ENCODE measurements at regions not wholly inside any gene's neighbourhood (a gene's known extent, or its start where the extent isn't known, plus 50 kb on each side); places are given as distances from the start of the nearest gene placed in this dataset.

DNA sequence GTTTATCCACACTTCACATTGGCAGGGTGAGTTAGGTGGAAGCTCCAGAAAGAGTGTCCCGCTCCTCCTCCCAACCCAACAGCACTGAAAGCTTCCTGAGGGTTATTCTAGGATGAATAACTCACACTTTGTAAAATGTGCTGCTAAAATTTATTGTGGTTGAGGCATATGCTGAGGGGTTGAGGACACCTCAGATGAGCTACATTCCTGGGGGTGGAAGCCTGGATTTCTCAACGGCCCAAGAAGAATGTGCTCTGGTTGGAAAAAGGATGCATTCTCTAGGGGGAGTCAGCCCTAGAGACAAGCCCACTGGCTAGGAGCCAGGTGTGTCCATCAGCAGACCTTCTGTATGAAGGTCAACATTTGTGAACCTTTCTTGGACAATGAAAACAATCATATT is 91.5 kb upstream of the PDE1C start:
- Histone ChIP-seq H3K4me1 (ENCODE audit: control insufficient read depth in 2 of 3, insufficient read depth in 2 of 3, low read depth in 1 of 3, low read length in 3 of 3) (no peaks in the 10 kb centered on the region), H3K9ac (ENCODE audit: low read length in 3 of 3) (no peak overlapping the region), H3K36me3 (ENCODE audit: control insufficient read depth in 2 of 3, insufficient read depth in 3 of 3, low read length in 3 of 3) (no peaks in the 10 kb centered on the region), H3K27ac (ENCODE audit: low read depth in 2 of 2, low read length in 2 of 2) (no peak overlapping the region), H3K9me3 (ENCODE audit: control insufficient read depth in 2 of 3, insufficient read depth in 1 of 3, low read length in 3 of 3) (no peaks in the 10 kb centered on the region), H3K27me3 (ENCODE audit: control insufficient read depth, insufficient read depth, low read length) (no peaks in the 10 kb centered on the region), H3K4me3 (ENCODE audit: low read length in 3 of 3) (no peak overlapping the region)
- intact Hi-C loops (cut with DNase I), result no loop called here
- TF ChIP-seq, protein P1, sequence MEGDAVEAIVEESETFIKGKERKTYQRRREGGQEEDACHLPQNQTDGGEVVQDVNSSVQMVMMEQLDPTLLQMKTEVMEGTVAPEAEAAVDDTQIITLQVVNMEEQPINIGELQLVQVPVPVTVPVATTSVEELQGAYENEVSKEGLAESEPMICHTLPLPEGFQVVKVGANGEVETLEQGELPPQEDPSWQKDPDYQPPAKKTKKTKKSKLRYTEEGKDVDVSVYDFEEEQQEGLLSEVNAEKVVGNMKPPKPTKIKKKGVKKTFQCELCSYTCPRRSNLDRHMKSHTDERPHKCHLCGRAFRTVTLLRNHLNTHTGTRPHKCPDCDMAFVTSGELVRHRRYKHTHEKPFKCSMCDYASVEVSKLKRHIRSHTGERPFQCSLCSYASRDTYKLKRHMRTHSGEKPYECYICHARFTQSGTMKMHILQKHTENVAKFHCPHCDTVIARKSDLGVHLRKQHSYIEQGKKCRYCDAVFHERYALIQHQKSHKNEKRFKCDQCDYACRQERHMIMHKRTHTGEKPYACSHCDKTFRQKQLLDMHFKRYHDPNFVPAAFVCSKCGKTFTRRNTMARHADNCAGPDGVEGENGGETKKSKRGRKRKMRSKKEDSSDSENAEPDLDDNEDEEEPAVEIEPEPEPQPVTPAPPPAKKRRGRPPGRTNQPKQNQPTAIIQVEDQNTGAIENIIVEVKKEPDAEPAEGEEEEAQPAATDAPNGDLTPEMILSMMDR (IDR thresholded peaks at IDR 0.05; ENCODE audit: borderline replicate concordance, extremely low read depth, insufficient read depth), result no peak
- FAIRE-seq (no peak), DNase-seq (no peak)

DNA sequence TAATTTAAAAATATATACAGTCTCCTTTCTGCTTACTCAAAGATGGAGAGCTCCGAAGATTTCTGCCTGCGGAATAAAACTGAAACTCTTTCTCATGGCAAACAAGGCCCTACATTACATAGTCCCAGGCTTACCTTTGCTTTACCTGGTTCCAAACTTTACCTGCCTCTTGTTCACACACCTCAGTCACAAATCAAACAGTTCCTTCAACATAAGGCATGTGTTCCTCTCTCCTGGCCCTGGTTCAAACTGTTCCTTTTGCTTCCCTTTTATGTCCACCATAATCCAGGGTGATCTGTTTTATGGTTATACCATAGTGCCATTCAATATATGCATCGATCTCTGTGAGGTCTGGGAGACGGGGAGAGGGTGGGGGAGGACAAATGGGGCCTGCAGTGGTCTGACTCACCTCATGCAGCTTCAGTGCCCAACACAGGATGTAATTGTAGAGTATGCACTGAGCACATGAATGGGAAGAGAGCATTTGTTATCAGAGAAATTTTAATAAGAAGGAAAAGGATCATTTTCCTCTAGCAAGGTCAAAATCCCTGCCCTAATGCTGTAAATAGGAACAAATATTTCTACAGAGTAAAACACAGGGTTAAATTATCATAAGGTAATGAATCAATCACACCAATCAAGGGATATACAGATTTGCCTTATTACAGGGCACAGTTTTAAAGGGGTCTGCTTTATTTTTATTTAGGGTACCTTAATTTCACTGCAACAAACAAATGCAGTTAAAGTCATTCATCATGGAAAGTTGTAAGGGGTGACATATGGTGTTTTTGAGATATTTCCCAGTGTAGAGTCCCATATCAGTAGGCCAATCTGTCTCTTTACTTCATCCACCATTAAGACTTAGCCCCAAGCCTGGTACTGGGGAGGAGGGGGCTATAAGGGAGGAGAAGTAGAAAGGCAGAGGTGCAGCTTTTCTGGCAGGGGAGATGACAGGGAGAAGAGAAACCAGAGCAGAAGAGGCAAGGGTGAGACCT is 88.8 kb upstream of the PDE1C start:
- intact Hi-C loops (cut with DNase I), result no loop called here
- FAIRE-seq (no peak), DNase-seq (no peak)
- Histone ChIP-seq H3K27me3 (ENCODE audit: control insufficient read depth, insufficient read depth, low read length) (no peaks in the 10 kb centered on the region), H3K4me3 (ENCODE audit: low read length in 3 of 3) (no peak overlapping the region), H3K4me1 (ENCODE audit: control insufficient read depth in 2 of 3, insufficient read depth in 2 of 3, low read depth in 1 of 3, low read length in 3 of 3) (no peaks in the 10 kb centered on the region), H3K36me3 (ENCODE audit: control insufficient read depth in 2 of 3, insufficient read depth in 3 of 3, low read length in 3 of 3) (no peaks in the 10 kb centered on the region), H3K9ac (ENCODE audit: low read length in 3 of 3) (no peak overlapping the region), H3K9me3 (ENCODE audit: control insufficient read depth in 2 of 3, insufficient read depth in 1 of 3, low read length in 3 of 3) (no peaks in the 10 kb centered on the region), H3K27ac (ENCODE audit: low read depth in 2 of 2, low read length in 2 of 2) (no peak overlapping the region)
- TF ChIP-seq, protein P1 (IDR thresholded peaks at IDR 0.05; ENCODE audit: borderline replicate concordance, extremely low read depth, insufficient read depth), result no peak

DNA sequence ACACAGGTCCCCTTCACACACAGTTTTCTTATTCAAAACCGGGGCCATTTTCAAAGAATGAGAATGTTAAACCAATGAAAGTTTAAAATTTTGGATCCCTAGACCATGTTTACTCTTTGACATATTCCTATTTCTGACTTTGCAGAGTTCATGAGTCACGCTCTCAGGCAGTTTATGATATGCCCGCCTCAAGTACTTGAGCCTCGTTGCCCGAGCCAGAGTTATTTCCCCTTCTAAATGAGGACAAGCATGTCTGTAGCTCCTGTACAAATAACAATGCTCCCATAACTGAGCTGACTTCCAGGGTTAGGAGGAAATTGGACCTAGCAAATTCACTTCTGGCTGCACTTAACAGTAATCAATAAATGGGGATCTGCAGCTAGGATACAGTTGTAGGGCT is 87.9 kb upstream of the PDE1C start:
- Histone ChIP-seq H3K27ac (ENCODE audit: low read depth in 2 of 2, low read length in 2 of 2) (no peak overlapping the region), H3K9me3 (ENCODE audit: control insufficient read depth in 2 of 3, insufficient read depth in 1 of 3, low read length in 3 of 3) (no peaks in the 10 kb centered on the region), H3K9ac (ENCODE audit: low read length in 3 of 3) (no peak overlapping the region), H3K4me1 (ENCODE audit: control insufficient read depth in 2 of 3, insufficient read depth in 2 of 3, low read depth in 1 of 3, low read length in 3 of 3) (no peaks in the 10 kb centered on the region), H3K4me3 (ENCODE audit: low read length in 3 of 3) (no peak overlapping the region), H3K27me3 (ENCODE audit: control insufficient read depth, insufficient read depth, low read length) (no peaks in the 10 kb centered on the region), H3K36me3 (ENCODE audit: control insufficient read depth in 2 of 3, insufficient read depth in 3 of 3, low read length in 3 of 3) (no peaks in the 10 kb centered on the region)
- intact Hi-C loops (cut with DNase I), result no loop called here
- DNase-seq (no peak), FAIRE-seq (no peak)
- TF ChIP-seq, protein P1 (IDR thresholded peaks at IDR 0.05; ENCODE audit: borderline replicate concordance, extremely low read depth, insufficient read depth), result no peak
